IMR-90 (cell line): ENCODE measurements at regions not wholly inside any gene's neighbourhood (a gene's known extent, or its start where the extent isn't known, plus 50 kb on each side); places are given as distances from the start of the nearest gene placed in this dataset.

Source experiments
- ATAC-seq: fragments of 200-7000 bp; cut with Tn5 transposase; 2 replicates; pipeline ENCODE4 v1.9.1; 2020; ENCODE audit warnings: low read depth, mild to moderate bottlenecking, moderate library complexity
- BruUV-seq: library from RNA; stranded (reverse); fragments of 400-500 nt; replicated peaks from 2 replicates; lab custom pipeline; 2021; lab: Mats Ljungman, UMichigan
- CTCF ChIA-PET: fragments of 300-600 bp; formaldehyde crosslinking; extraction: SDS; loops from one replicate; lab custom pipeline; 2021; ENCODE audit warnings: antibody characterized with exemption; lab: Yijun Ruan, JAX
- POLR2A ChIA-PET: fragments of 300-600 bp; sonication (Branson Sonifier 250); formaldehyde crosslinking; loops from one replicate; lab custom pipeline; 2022; ENCODE audit warnings: antibody characterized with exemption; ENCODE audit not compliant: unreplicated experiment; lab: Charles Lee
- DNase-seq: peaks from one replicate; pipeline ENCODE4 v3.0.0; 2013
- H2AFZ ChIP-seq: replicated peaks from 2 replicates; pipeline ENCODE3; 2013; ENCODE audit warnings: low read length, mild to moderate bottlenecking; ENCODE audit not compliant: poor library complexity
- H2AK5ac ChIP-seq: 2 replicates; pipeline ENCODE4 v1.6.1; 2013; ENCODE audit warnings: low read depth, low read length, inconsistent platforms
- H2AK9ac ChIP-seq: replicated peaks from 2 replicates; pipeline ENCODE3; 2013; ENCODE audit warnings: mild to moderate bottlenecking, low read depth, low read length, moderate library complexity; ENCODE audit not compliant: poor library complexity
- H2BK120ac ChIP-seq: 2 replicates; pipeline ENCODE4 v1.6.1; 2013; ENCODE audit warnings: low read depth, low read length, inconsistent platforms
- H2BK15ac ChIP-seq: 3 replicates; pipeline ENCODE4 v1.6.1; 2013; ENCODE audit warnings: low read depth, low read length, inconsistent platforms
- H2BK20ac ChIP-seq: 2 replicates; pipeline ENCODE4 v1.6.1; 2013; ENCODE audit warnings: low read depth, mild to moderate bottlenecking, inconsistent platforms, low read length, moderate library complexity
- H2BK5ac ChIP-seq: 2 replicates; pipeline ENCODE4 v1.6.1; 2013; ENCODE audit warnings: mild to moderate bottlenecking, low read depth, low read length, inconsistent platforms; ENCODE audit not compliant: poor library complexity, severe bottlenecking
- H3K14ac ChIP-seq: replicated peaks from 2 replicates; pipeline ENCODE4 v1.6.1; 2013; ENCODE audit warnings: low read depth, low read length, inconsistent platforms
- H3K18ac ChIP-seq: 2 replicates; pipeline ENCODE4 v1.6.1; 2013; ENCODE audit warnings: low read depth, low read length, control low read depth
- H3K23ac ChIP-seq: 2 replicates; pipeline ENCODE4 v1.6.1; 2013; ENCODE audit warnings: low read depth, low read length, inconsistent platforms
- H3K27ac ChIP-seq: 2 replicates; pipeline ENCODE4 v1.5.1; 2013; ENCODE audit warnings: mild to moderate bottlenecking, control low read depth, low read length; ENCODE audit not compliant: insufficient read depth
- H3K27me3 ChIP-seq: 2 replicates; pipeline ENCODE4 v1.6.1; 2013; ENCODE audit warnings: low read length; ENCODE audit not compliant: control insufficient read depth, insufficient read depth
- H3K36me3 ChIP-seq: 2 replicates; pipeline ENCODE4 v1.6.1; 2013; ENCODE audit warnings: low read length, mixed read lengths; ENCODE audit not compliant: control insufficient read depth, insufficient read depth
- H3K4ac ChIP-seq: 2 replicates; pipeline ENCODE4 v1.6.1; 2013; ENCODE audit warnings: low read depth, low read length, inconsistent platforms
- H3K4me1 ChIP-seq: 2 replicates; pipeline ENCODE4 v1.6.1; 2013; ENCODE audit warnings: low read length, mixed read lengths; ENCODE audit not compliant: control insufficient read depth, insufficient read depth
- H3K4me2 ChIP-seq: 2 replicates; pipeline ENCODE4 v1.6.1; 2013; ENCODE audit warnings: low read depth, mild to moderate bottlenecking, control low read depth, low read length, moderate library complexity
- H3K4me3 ChIP-seq: 2 replicates; pipeline ENCODE4 v1.5.1; 2013; ENCODE audit warnings: low read depth, mild to moderate bottlenecking, control low read depth, low read length, moderate library complexity; ENCODE audit not compliant: insufficient read depth
- H3K56ac ChIP-seq: 2 replicates; pipeline ENCODE4 v1.6.1; 2013; ENCODE audit warnings: low read length, inconsistent platforms; ENCODE audit not compliant: insufficient read depth; ENCODE audit errors: extremely low read depth
- H3K79me1 ChIP-seq, 2 experiments: 2 replicates each; pipeline ENCODE4 v1.6.1; 2013; ENCODE audit warnings: low read length in 2 of 2, inconsistent platforms in 1 of 2, low read depth in 1 of 2
- H3K9ac ChIP-seq: 2 replicates; pipeline ENCODE4 v1.6.1; 2013; ENCODE audit warnings: low read depth, low read length, control low read depth
- H3K9me1 ChIP-seq: 2 replicates; pipeline ENCODE4 v1.6.1; 2013; ENCODE audit warnings: low read length, inconsistent platforms; ENCODE audit not compliant: insufficient read depth
- H3K9me3 ChIP-seq: 2 replicates; pipeline ENCODE4 v1.6.1; 2013; ENCODE audit warnings: low read length; ENCODE audit not compliant: control insufficient read depth, insufficient read depth
- H4K20me1 ChIP-seq: 2 replicates; pipeline ENCODE4 v1.6.1; 2013; ENCODE audit warnings: low read length, inconsistent platforms; ENCODE audit not compliant: insufficient read depth
- H4K5ac ChIP-seq: 2 replicates; pipeline ENCODE4 v1.6.1; 2013; ENCODE audit warnings: mild to moderate bottlenecking, low read depth, low read length, control low read depth
- H4K8ac ChIP-seq, 2 experiments: 2 replicates each; pipeline ENCODE4 v1.6.1; 2013; ENCODE audit warnings: low read depth in 2 of 2, low read length in 2 of 2, control low read depth in 1 of 2, inconsistent platforms in 1 of 2
- H4K91ac ChIP-seq: 2 replicates; pipeline ENCODE4 v1.6.1; 2013; ENCODE audit warnings: low read depth, low read length, inconsistent platforms; ENCODE audit not compliant: insufficient read depth
- CTCF ChIP-seq: conservative IDR thresholded peaks from 2 replicates; pipeline ENCODE4 v1.5.1; 2012; ENCODE audit warnings: mild to moderate bottlenecking, low read depth, low read length, improper control_type of control experiment
- ELK1 ChIP-seq: fragments of 150-350 bp; IDR thresholded peaks from 2 replicates; pipeline ENCODE4 v1.6.1; 2016; ENCODE audit warnings: low read depth, mild to moderate bottlenecking, low read length, moderate library complexity, borderline replicate concordance
- MAZ ChIP-seq: IDR thresholded peaks from 2 replicates; pipeline ENCODE4 v1.6.1; 2012; ENCODE audit warnings: low read depth, mild to moderate bottlenecking, low read length, improper control_type of control experiment, moderate library complexity, borderline replicate concordance
- MXI1 ChIP-seq: IDR thresholded peaks from 2 replicates; pipeline ENCODE4 v1.6.1; 2012; ENCODE audit warnings: low read depth, mild to moderate bottlenecking, low read length, moderate library complexity, borderline replicate concordance
- POLR2A ChIP-seq: IDR thresholded peaks from 2 replicates; pipeline ENCODE4 v1.6.1; 2012; ENCODE audit warnings: mild to moderate bottlenecking, low read depth, low read length
- RCOR1 ChIP-seq: IDR thresholded peaks from 2 replicates; pipeline ENCODE4 v1.6.1; 2012; ENCODE audit warnings: mild to moderate bottlenecking, low read length, improper control_type of control experiment; ENCODE audit not compliant: insufficient replicate concordance
- USF2 ChIP-seq: fragments of 150-350 bp; IDR thresholded peaks from 2 replicates; pipeline ENCODE4 v1.6.1; 2017; ENCODE audit warnings: mild to moderate bottlenecking, antibody characterized with exemption, low read length, low read depth
- WGBS, 2 experiments: methylation state at CpG; one replicate each; pipeline versions ENCODE4 v1.1.5 to v1.1.7; 2013; ENCODE audit warnings: missing lambda C conversion rate in 2 of 2; ENCODE audit not compliant: insufficient read length in 1 of 2; ENCODE audit errors: extremely low coverage in 2 of 2; 5-methylcytosine and 5-hydroxymethylcytosine counted together
- dilution Hi-C: fragments of 300-500 bp; cut with HindIII; formaldehyde crosslinking; loops from one replicate; pipeline ENCODE4 v1.14.3; 2018; ENCODE audit warnings: low sequenced_read_pairs; ENCODE audit not compliant: unreplicated experiment
- in situ Hi-C: fragments of 300-500 bp; cut with MboI; formaldehyde crosslinking; loops from 3 replicates; pipeline ENCODE4 v1.14.3; 2019; ENCODE audit warnings: low sequenced_read_pairs, inconsistent platforms, mixed read lengths
- intact Hi-C: fragments of 100-400 bp; cut with micrococcal nuclease; formaldehyde crosslinking; loops from 2 replicates; pipeline ENCODE4 v1.10.0; 2022

- no peak overlapping the region for H3K4me3 ChIP-seq
- ATAC-seq, result peak; percentile 42
- no peak overlapping the region for H3K9ac ChIP-seq
- H2AK5ac ChIP-seq, result no peak overlapping the region
- H3K79me1 ChIP-seq, result no peaks in the 10 kb centered on the region
- H3K4me2 ChIP-seq, result no peak overlapping the region
- no peaks in the 10 kb centered on the region for H3K9me3 ChIP-seq
- no peak for TF ChIP-seq POLR2A
- TF ChIP-seq USF2, result no peak
- no peak for TF ChIP-seq MXI1
- TF ChIP-seq ELK1, result no peak
- TF ChIP-seq MAZ, result no peak
- no peak for TF ChIP-seq CTCF
- TF ChIP-seq RCOR1, result no peak
- peaks cover 3% of the 10 kb centered on the region for H3K4me1 ChIP-seq
- H3K23ac ChIP-seq, result no peak overlapping the region
- H4K91ac ChIP-seq, result no peak overlapping the region
- H2BK5ac ChIP-seq, result no peak overlapping the region
- peak overlapping the region; percentile 4 for H2AFZ ChIP-seq
- peak overlapping the region; percentile 1; the same call in 1 of the 2 replicates for H3K18ac ChIP-seq
- H3K27ac ChIP-seq, result no peak overlapping the region
- H4K5ac ChIP-seq, result no peak overlapping the region
- H3K56ac ChIP-seq, result no peak overlapping the region
- no TSS peak for BruUV-seq
- intact Hi-C loops (no loop called here), in situ Hi-C loops (no loop called here), dilution Hi-C loops (no loop called here)
- ChIA-PET POLR2A (no interaction called here), CTCF (interaction anchor here (0.5 to 0.6 kb wide), 2 partner anchors 13 to 116 kb away, joined by 3 to 5 read pairs; no protein-coding TSS in a partner anchor)
- WGBS, 2 experiments, result no CpG with 5 or more reads among the region's 8 CpGs
- peak overlapping the region; percentile 42; the same call in 1 of the 3 replicates for H2BK15ac ChIP-seq
- H3K36me3 ChIP-seq, result no peaks in the 10 kb centered on the region
- H2BK120ac ChIP-seq, result peak overlapping the region; percentile 83; the same call in 1 of the 2 replicates
- 0 out of 2 replicates have a peak overlapping the region, but pooled peaks have one; percentile 4 for H3K14ac ChIP-seq
- peaks cover 13% of the 10 kb centered on the region; the same call in 1 of the 2 replicates for H3K9me1 ChIP-seq
- peak overlapping the region; percentile 47; the same call in 1 of the 2 replicates for H3K4ac ChIP-seq
- no peaks in the 10 kb centered on the region for H3K27me3 ChIP-seq
- peak; percentile 49 for DNase-seq
- H4K8ac ChIP-seq, result peak overlapping the region in 1 of 2 experiments; percentile 22; a peak in 1 of 4 replicates
- H4K20me1 ChIP-seq, result no peaks in the 10 kb centered on the region
- H2BK20ac ChIP-seq, result peak overlapping the region; percentile 55; the same call in 1 of the 2 replicates
- no peak overlapping the region for H2AK9ac ChIP-seq
These were observed 99.2 kb upstream of the TBX3 start for GRCh38 chr12:114783089-114783618.
